ENCODE measurements at regions not wholly inside any gene's neighbourhood (a gene's known extent, or its start where the extent isn't known, plus 50 kb on each side); places are given as distances from the start of the nearest gene placed in this dataset.

DNA sequence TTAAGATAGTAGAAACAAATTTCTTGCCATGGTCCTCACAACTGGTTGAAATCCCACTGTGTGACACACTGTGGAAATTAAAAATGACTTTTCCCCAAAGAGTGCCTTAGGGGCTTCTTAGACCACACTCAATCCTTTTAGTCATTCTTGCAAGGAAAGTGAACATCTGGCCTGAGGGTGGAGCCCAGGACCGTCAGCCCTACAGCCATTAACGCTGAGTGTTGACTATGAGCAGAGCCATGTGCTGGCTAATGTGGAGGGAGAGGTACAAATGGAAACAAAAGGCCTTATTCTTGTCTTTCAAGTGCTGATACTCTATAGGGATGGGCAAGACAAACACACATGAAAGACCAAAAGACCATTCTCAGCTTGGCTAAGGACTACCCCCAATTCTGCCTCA lies 456.5 kb downstream of the ZSWIM6 start:
- H3K27me3 ChIP-seq, result no peaks in the 10 kb centered on the region
- no peaks in the 10 kb centered on the region for H3K9me3 ChIP-seq
- no peaks in the 10 kb centered on the region for H3K36me3 ChIP-seq
- no peak for DNase-seq
- intact Hi-C loops (cut with DNase I), result no loop called here
- H3K27ac ChIP-seq, result no peak overlapping the region
- TF ChIP-seq CTCF (IDR thresholded peaks at IDR 0.05), result no peak
- no peak for ATAC-seq
- no peaks in the 10 kb centered on the region for H3K4me1 ChIP-seq
- no peak overlapping the region for H3K4me3 ChIP-seq

- Histone ChIP-seq H3K27ac (no peak overlapping the region), H3K9me3 (no peaks in the 10 kb centered on the region), H3K36me3 (no peaks in the 10 kb centered on the region), H3K4me3 (no peak overlapping the region), H3K27me3 (no peaks in the 10 kb centered on the region), H3K4me1 (no peaks in the 10 kb centered on the region)
- TF ChIP-seq CTCF (IDR thresholded peaks at IDR 0.05), result no peak
- intact Hi-C loops (cut with DNase I), result no loop called here
- DNase-seq (no peak), ATAC-seq (no peak)
Measured at GRCh38 chr5:61790007-61790406, 457.9 kb downstream of the ZSWIM6 start.

- intact Hi-C loops (cut with DNase I), result no loop called here
- DNase-seq, result no peak
- Histone ChIP-seq H3K27ac (no peak overlapping the region), H3K27me3 (no peaks in the 10 kb centered on the region), H3K4me1 (no peaks in the 10 kb centered on the region), H3K4me3 (no peak overlapping the region), H3K36me3 (no peaks in the 10 kb centered on the region), H3K9me3 (no peaks in the 10 kb centered on the region)
- TF ChIP-seq CTCF (IDR thresholded peaks at IDR 0.05), result no peak
- ATAC-seq, result no peak
Measured at GRCh38 chr5:61790678-61791077, 458.6 kb downstream of the ZSWIM6 start.

DNA sequence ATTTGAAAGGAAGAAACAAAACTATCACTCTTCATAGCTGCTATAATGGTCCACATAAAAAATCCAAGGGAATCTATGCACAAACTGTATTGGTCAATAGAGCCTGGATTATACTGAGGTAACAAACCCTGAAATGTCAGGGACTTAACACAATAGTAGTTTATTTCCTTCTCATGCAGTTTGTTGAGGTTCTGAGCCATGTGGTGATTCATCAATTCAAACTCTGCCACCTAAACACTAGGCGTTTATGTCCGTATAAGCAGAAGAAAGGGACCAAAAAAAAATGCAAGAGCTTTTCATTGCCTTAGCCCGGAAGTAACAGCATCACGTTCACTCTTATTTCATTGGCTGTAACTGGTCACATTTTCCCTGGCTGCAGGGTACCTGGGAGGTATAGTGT lies 464.7 kb downstream of the ZSWIM6 start:
- intact Hi-C loops (cut with DNase I), result no loop called here
- H3K27ac ChIP-seq, result no peak overlapping the region
- H3K36me3 ChIP-seq, result no peaks in the 10 kb centered on the region
- H3K27me3 ChIP-seq, result no peaks in the 10 kb centered on the region
- no peak for ATAC-seq
- no peak for DNase-seq
- H3K4me1 ChIP-seq, result no peaks in the 10 kb centered on the region
- H3K4me3 ChIP-seq, result no peak overlapping the region
- H3K9me3 ChIP-seq, result no peaks in the 10 kb centered on the region
- TF ChIP-seq CTCF (IDR thresholded peaks at IDR 0.05), result no peak

DNA sequence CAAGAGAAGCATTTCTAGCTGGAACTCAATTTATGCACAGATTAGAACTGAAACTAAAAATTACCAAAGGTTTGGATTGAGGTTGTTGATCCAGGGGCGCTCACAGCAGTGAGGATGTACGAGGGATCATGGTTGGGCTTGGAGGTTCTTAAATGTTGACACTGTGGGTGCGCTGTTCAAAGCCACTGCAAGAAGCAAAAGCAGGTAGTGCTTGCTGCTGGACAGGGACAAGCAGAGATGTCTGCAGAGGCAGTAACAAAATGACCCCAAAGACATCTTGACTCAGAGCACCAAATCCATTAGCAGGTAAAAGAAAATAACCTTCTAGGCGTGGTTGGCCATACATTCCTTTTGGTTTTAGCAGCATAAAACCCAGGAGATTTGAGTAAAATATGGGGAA lies 468.4 kb downstream of the ZSWIM6 start:
- no peak overlapping the region for H3K27ac ChIP-seq
- no peak for TF ChIP-seq CTCF (IDR thresholded peaks at IDR 0.05)
- H3K36me3 ChIP-seq, result no peaks in the 10 kb centered on the region
- no peaks in the 10 kb centered on the region for H3K4me1 ChIP-seq
- DNase-seq, result no peak
- intact Hi-C loops (cut with DNase I), result no loop called here
- H3K27me3 ChIP-seq, result no peaks in the 10 kb centered on the region
- ATAC-seq, result no peak
- H3K9me3 ChIP-seq, result no peaks in the 10 kb centered on the region
- H3K4me3 ChIP-seq, result no peak overlapping the region
